ENCODE measurements at regions not wholly inside any gene's neighbourhood (a gene's known extent, or its start where the extent isn't known, plus 50 kb on each side); places are given as distances from the start of the nearest gene placed in this dataset.
A peak's percentile ranks its signal among the peaks of the same experiment; 100 is the strongest.

DNA sequence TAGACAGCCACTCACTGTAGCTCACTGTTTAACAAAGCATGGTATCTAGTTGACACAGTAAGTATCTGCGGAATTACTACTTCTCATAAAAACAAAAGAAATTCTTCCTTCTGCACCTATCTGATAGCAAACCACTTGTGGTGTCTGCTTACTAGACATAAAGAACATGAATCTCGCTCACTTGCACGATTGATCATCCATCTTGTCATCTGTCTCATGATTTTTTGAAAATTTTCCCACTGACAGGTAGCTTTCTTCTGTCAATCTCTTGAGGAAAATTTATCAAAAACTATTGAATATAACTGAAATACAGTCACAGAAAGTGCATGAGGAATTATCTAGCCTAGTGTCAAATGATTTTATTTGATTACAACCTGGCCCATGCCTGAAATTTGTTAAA lies 291.6 kb upstream of the ANO3 start:
- DNase-seq (ENCODE audit: low spot score) = no peak

DNA sequence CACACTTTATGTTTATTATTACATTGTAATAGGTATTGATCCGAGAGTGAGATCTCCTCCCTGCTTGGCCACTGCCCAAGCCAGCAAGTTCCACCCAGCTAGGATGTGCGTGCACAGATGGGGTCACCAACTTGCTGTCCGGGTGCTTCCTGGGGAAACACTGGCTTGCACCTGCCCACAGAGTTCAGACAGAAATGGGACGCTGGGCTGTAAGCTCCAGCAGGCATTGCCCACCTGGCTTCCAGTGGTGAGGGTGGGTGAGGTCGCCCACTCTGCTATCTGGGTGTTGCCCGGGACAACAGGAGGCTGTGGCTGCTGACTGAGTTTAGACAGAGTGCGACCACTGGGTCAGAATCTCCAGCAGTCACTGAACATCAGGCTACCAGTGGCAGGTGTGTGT lies 289.8 kb upstream of the ANO3 start:
- no peak for DNase-seq (ENCODE audit: low spot score)

DNA sequence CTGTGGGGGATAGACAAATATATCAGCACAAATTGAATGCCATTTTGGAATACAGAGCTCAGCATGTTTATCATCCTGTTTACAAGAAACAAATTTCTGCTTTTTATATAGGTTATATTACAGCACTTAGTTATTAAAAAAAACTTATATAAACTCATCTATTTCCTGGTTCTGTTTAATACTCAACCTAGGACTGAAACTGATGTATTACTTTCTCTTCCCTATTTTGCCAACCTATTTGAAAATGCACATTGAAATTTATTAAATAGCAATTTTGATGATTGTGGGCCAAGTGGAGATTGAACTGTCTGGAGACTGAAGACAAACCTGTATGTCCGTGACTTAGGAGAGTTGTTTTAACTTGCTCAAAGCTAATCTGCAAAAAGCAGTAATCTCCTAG lies 288.3 kb upstream of the ANO3 start:
- no peak for DNase-seq (ENCODE audit: low spot score)

DNA sequence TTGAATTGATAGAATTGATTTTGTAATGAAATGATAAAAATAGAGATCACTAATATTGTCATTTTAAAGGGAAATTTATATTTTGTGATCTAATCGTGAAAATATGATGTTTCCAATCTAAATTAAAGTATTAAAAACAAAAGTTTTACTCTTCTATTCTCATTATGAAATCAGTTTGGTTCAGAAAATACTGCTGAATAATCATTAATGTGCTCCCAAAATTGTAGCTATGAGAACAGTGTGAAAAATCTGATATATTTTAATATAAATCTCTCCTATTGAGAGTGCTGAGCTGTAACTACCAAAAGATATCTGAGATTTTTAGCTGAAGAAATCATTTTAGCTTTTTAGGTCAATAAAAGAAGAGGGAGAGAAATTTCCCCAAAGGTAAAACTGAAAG lies 287.5 kb upstream of the ANO3 start:
- DNase-seq (ENCODE audit: low spot score) = no peak

DNA sequence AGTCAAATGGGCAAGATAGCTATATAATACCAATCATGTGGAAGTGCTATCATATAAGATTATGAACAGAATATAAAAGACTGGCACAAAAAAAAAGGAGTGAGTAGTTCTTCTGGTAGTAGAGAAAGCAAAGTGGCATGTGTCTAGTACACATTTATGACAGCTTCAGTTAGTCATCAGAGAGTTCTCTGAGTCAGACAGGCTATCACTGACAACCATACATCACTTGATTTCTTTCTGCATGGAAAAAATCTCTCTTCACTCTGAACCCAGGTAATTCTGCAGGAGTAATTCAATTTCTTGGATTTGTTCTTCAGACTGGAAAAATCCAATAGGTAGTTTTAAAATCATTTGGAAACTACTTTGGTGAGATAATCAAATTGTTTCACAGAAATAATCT lies 286.8 kb upstream of the ANO3 start:
- no peak for DNase-seq (ENCODE audit: low spot score)

DNA sequence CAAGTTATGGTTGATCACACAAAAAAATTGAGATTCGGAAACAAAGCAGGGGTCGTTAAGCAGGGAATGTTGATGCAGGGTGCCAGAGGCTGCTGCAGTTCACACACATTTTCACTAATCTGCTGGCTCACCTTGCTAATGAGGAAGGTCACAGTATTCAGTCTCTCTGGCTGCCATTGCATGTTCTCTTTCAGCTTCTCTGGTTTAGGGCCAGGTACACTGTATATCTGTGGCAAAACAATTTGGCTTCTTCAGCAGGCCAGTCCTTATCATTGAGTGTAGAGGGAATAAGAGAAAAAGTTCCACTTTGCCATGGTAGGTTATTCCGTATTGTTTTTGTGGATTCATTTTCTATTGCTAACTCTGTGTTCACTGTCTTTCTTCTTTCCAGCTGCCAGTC lies 283.7 kb upstream of the ANO3 start:
- DNase-seq (ENCODE audit: low spot score) = peak; percentile 7

DNA sequence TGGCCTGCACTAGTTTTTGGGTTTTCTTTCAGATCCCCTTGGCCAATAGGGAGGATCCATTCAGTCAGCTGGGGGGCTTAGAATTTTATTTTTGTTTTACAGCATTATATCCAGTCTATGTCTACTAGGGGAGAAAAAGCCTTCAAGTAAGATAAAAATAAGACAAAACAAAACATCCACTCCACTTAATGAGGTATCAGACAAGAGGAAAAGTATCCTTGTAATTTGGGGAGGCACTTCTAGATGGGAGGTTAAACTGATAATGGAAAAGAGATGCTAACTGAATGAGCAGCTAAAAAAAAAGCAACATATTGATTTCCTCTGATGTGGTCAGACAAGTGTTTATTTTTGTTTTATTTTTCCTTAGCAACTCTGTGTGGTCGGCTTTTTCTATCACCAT lies 278.0 kb upstream of the ANO3 start:
- DNase-seq (ENCODE audit: low spot score) = no peak

DNA sequence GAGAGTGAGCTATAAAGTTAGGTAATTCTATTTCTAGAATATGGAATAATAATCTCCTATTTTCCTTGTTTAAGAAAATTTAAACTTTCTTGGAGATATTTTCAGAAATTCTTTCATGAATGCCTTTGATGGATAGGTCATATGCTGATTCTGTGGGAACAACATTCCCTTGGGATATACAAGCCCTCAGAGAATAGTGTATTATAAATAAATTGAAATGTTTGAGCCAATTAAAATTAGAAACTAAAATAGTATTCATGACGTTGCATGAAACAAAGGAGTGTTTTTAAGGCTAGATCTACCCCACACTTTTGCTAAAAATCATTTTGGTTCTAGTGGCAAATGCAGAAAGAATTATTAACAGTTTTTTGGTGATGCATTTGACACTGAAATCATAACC lies 269.3 kb upstream of the ANO3 start:
- DNase-seq (ENCODE audit: low spot score) = no peak

DNA sequence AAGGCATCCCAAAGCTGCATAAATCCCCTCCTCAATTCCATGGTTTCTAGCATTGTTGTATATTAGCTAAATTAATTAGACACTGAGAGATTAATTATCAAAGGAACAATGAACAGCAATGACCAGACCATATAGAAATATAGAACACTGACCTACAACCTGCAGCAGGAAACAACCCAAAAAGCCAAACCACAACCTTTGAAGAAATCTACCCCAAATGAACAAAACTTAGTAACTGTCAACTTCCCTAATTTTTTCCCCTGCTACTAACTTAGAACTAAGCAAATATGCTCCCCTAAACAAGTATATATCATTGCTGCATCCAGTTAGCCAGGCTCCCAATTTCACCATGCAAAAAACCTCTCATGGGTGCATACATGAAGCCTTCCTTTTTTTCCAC lies 268.0 kb upstream of the ANO3 start:
- no peak for DNase-seq (ENCODE audit: low spot score)

DNA sequence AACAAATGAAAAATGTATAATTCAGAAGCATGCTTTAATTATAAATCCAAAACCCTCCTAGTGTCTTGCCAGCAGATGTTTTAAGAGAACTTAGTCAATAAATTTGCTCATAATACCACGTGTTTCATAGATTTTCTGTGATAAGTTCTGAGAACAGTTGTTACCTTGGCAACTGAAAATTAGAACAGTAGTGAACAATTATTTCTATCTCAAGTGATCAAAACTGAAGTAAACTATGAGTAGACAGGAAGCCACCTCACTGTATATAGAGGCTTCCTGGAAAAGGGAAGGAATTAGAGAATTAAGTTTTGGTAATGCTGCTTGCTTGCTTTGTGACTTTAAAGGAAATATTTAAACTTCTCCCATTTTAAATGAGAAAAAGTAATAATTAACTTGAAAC lies 266.0 kb upstream of the ANO3 start:
- DNase-seq (ENCODE audit: low spot score) = no peak

DNA sequence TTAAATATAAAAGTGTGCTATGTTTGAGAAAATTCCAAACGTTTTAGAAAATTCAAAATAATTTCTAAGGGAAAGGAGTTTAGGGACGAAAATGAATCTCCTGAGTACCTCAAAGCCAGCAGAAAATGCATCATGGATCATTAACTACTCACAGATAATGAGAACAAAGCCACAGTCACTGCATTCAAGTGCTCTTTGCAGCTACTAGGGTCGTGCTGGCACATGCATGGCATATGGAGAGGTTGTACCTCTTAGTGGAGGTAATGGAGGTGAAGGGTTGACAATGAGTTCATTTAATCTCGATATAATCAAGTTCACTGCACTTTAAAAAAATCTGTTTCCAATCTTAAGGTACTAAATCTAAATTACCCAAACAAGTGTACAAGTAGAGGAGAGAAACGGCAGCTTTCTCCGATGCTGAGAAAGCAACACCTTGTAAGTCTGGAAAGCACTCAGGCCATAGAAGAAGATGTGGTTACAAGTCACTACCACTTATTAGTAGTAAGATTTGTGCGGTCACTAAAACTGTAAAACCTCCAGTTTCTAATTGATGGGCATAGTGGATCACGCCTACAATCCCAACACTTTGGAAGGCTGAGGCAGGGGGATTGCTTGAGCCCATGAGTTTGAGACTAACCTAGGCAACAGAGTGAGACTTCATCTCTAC lies 261.1 kb upstream of the ANO3 start:
- DNase-seq (ENCODE audit: low spot score) = no peak

DNA sequence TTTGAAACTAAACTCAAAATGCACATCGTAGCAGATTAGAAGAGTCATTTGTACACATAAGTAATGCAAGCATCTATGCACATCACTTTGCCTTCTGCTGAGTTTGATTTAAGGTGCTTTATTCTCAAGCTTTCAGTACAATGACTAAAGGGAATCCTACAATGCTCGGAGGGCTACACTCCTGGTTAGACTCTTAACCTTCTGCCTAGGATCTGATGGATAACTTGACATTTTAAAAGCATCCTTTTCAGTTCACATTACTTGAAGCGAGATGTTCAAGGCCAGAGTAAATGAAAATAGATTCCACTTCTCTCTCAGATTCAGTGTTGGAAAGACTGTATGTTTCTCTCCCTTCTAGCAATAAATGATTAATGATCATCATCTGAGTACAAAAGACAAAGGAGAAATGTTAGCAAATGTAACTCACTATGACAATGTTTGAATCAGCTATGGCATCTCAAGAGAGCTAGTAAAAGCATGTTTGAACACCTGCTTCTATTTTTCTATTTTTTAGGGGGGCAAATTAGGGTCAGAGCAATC lies 259.2 kb upstream of the ANO3 start:
- no peak for DNase-seq (ENCODE audit: low spot score)

DNA sequence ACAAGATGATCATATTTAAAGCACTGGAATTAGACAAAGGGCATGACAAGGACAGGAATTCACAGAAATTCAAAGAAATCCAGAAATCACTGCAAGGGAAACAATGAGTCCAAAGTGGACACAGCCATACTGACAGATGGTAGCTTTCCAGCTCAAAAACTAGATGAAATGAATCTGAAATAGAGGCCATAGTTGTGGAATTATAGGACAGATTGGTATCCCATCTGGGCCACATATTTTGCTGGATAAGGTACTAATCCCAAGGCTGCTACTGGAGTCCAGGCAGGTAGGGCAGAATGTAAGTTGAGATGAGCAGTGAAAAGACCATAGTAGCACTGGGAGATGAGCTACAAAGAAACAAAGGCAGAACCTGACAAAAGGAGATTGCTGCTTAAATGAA lies 258.3 kb upstream of the ANO3 start:
- no peak for DNase-seq (ENCODE audit: low spot score)

DNA sequence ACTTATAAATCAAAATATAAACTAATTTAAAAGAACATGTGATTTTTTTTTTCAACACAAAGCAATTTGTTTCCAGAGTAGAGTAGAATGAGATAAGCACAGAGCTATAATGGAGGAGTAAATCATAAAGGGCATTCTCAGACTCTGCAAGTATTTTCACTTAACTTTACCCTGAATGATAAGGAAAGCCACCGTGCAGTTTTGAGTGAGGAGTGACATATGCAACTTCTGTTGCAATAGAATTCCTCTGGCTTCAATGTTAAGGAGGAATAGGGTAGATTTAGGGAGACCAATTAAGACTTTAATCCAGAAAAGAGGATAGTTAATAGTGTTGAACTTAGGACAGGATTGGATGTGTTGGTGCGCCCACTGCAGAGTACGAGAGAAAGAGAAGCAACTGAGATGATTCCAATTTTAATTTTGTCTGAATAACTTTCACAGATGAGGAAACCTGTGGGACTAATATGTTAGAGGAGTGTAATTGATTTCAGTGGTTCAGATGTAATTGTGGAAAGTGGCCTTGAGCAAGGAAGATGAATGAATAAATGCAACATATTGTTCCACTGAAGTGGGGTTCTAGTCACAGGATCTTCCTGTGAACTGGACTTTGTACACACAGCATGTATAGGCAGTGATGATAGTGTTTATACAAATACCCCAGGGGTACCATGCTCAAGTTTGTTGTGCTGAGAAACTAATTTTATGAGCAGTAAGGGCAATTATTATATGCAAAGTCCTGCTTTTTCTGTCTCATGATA lies 255.5 kb upstream of the ANO3 start:
- DNase-seq (ENCODE audit: low spot score) = no peak

DNA sequence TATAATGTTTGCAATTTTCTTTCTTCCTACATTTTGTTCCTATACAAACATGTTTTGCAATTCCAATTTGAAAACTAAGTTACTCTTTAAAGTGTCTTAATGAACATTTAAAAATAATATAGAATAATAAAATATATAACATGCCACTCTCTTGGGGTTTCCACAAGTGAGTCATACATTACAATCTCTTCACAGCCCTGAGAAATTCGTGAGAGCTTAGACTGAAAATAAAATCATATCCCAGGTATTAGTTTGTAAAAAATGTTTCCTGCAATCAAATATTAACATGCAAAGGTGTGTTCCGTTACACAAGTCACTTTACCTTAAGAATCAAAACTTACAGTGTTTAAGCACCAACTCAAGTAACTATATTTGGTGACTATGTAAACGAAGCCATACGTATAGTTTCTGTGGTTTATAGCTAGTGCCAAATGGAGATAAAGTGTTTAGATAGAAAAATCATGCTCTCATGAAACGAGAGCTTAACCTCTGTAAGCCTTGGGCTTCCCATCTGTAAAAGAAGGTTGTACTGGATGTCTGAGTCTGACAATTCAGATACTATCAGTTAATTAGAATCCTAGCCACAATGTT lies 253.6 kb upstream of the ANO3 start:
- DNase-seq (ENCODE audit: low spot score) = no peak

DNA sequence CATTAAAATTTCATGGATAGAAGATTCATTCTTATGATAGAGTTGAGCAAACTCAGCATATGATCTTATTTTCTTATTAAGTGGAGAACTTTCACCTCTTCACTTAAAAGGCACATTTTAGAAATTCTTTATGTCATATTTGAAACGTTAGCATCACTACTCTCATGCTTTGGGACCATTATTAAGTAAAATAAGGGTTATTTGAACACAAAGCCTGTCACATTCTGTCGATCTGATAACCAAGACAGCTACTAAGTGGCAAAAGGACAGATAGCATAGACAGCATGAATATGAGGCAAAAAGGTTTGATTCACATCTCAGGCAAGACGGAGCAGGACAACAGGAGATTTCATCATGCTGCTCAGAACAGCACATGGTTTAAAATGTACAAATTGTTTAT lies 247.6 kb upstream of the ANO3 start:
- no peak for DNase-seq (ENCODE audit: low spot score)

DNA sequence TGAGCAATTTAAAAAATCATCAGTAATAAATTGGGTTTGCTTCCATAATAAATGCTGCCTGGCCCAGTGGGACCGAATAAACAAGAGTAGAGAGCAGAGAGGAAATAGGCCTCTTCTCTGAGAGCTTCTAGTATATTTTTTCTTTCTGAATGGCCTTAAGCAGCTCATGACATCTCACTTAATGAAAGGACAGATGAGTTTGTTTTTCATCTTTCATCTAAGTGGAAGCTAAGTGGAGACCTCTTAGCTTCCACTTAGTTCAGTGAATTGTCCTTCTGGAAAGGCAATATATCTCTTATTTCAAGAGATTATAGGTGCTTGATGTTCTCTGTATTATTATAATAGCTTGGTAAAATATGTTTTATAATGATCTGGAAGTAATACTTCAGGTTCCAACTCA lies 245.9 kb upstream of the ANO3 start:
- DNase-seq (ENCODE audit: low spot score) = no peak

DNA sequence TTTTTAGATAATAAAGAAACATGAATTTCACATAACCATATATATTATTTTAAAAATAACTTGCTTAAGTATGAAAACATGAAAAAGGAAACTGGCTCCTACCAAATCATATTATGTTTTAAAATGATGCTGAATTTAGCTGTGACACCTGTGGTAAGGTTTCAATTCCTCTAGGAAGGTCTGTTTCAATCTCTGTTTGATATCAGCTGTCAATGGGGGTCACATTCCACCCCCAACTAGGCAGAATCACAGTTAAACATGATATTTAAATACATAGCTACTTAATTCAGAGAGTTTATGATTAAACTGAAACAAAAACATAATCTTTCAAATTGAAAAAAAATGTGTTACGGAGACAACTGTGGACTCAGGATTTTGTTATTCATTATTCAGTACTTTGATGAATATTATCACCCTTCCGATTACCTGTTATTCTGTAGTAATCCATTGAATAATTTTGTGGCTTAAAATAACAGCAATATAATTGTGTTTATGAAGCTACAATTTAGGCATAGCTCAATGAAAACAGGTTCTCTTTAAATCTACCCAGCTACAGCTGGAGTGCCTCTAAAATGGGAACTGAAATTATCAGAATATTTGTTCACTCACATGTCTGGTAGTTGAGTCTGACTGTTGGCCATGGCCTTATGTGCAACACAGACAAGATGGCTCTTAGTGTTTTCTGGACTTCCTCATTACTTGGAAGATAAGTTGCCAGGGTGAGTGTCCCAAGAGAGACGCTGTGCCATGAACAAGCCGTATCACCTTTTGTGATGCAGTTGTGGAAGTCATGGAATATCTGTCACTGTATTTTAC lies 244.6 kb upstream of the ANO3 start:
- no peak for DNase-seq (ENCODE audit: low spot score)

DNA sequence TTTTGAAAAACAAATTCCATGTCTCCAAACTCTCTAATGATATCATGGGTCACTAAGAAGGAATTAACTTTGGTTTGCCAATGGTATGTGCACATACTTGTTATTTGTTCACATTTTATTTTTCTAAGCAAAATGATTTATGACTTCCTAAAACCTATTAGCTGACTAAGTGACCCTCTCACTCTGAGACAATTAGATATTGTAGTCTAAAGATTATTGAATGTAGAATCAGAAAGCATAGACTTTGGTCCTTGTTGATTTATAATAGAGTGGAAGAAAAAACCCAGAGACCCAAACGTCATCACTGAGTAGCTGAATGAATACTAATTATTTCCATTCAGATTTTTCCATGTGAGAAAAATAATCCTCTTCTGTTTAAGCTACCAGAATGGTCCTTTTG lies 243.5 kb upstream of the ANO3 start:
- peak; percentile 6 for DNase-seq (ENCODE audit: low spot score)

DNA sequence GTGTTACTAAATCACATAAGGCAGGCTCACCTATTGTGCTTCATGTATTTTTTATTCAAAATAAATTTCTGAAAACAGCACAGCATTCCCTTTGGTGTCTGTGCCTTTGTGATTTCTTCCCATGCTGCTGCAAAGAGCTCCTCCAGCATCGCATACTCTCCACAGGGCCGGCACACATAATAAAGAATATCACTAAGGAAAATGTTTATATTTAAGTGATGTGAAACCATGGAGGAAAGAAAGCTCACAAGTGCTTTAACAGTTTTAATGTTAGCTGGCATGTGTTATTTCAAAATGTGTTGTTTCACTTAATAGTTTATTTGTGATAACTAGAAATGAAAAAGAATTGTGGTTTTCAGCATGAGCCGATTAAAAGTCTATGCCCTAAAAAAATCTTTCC lies 241.3 kb upstream of the ANO3 start:
- DNase-seq (ENCODE audit: low spot score) = no peak

DNA sequence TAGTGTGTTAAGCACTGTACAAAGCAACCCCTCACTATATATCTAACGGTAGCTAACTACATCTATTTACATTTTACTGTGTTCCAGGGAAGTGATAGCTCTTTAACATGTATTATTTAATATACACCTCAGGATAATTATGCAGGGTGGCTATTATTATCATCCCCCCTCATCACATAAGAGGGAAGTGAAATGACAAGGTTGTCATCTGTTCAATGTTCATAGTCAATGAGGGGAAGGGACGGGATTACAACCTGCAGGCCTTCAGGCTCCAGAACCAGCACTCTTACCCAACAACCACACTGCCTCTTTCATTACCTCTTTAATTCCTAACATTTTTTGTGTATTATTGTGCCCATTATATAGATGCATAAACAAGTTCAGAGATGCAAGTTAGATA lies 238.7 kb upstream of the ANO3 start:
- no peak for DNase-seq (ENCODE audit: low spot score)

DNA sequence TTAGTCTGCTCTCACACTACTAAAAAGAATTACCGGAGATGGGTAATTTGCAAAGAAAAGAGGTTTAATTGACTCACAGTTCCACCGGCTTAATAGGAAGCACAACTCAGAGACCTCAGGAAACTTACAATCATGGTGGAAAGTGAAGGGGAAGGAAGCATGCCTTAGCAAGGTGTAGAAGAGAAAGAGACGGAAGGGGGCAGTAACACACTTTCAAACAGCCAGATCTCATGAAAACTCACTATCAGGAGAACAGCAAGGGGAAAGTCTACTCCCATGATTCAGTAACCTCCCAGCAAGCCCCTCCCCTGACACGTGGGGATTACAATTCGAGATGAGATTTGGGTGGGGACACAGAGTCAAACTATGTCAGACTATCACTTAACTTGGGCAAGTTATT lies 236.6 kb upstream of the ANO3 start:
- no peak for DNase-seq (ENCODE audit: low spot score)

DNA sequence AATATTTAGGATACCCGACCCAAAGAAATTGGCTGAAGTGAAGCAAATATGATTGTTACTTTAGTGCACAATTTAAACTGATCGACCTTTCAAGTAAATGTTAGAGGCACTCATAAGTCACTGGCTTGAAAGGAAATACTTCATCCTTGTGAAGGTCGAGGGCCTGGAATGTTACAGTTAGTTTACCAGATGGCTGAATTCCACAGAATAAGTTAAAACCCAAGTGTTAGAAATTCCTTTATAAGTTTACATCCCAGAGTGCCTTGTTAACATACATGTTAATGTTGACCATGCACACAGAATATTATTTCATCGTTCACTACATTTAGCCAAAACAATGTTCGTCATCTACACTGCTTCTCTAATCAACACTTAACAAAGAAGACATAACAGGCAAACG lies 235.5 kb upstream of the ANO3 start:
- no peak for DNase-seq (ENCODE audit: low spot score)
